Right forelimb (tissue), 1 donor: ENCODE measurements at regions not wholly inside any gene's neighbourhood (a gene's known extent, or its start where the extent isn't known, plus 50 kb on each side); places are given as distances from the start of the nearest gene placed in this dataset.

ENCODE experiments used
- DNase-seq: peaks from one replicate; pipeline ENCODE4 v3.0.0-alpha.2; 2018

- no peak for DNase-seq
Observed at GRCh38 chr3:147008886-147009285, 397.5 kb downstream of the ZIC4 start.

- no peak for DNase-seq
Observed at GRCh38 chr3:147008458-147008857, 397.9 kb downstream of the ZIC4 start.

GRCh38 chr3:147007736-147008245, 398.6 kb downstream of the ZIC4 start:
- no peak for DNase-seq

GRCh38 chr3:147002721-147003120, 397.6 kb upstream of the PLSCR5 start:
- DNase-seq = no peak

GRCh38 chr3:147000274-147000673, 395.1 kb upstream of the PLSCR5 start:
- no peak for DNase-seq

GRCh38 chr3:146991907-146992306, 386.8 kb upstream of the PLSCR5 start:
- DNase-seq = no peak

GRCh38 chr3:146975476-146975875, 370.3 kb upstream of the PLSCR5 start:
- DNase-seq = no peak

- no peak for DNase-seq
Observed at GRCh38 chr3:146975032-146975431, 369.9 kb upstream of the PLSCR5 start.

- no peak for DNase-seq
Observed at GRCh38 chr3:146974001-146974400, 368.9 kb upstream of the PLSCR5 start.

GRCh38 chr3:146972726-146973125, 367.6 kb upstream of the PLSCR5 start:
- no peak for DNase-seq

GRCh38 chr3:146970236-146970635, 365.1 kb upstream of the PLSCR5 start:
- no peak for DNase-seq

GRCh38 chr3:146969356-146969755, 364.2 kb upstream of the PLSCR5 start:
- no peak for DNase-seq

GRCh38 chr3:146968204-146968651, 363.1 kb upstream of the PLSCR5 start:
- DNase-seq = no peak

- DNase-seq = no peak
Observed at GRCh38 chr3:146967783-146968182, 362.6 kb upstream of the PLSCR5 start.

- DNase-seq = no peak
Observed at GRCh38 chr3:146966124-146966523, 361.0 kb upstream of the PLSCR5 start.

- DNase-seq = peak; percentile 61
Observed at GRCh38 chr3:146953511-146953981, 348.4 kb upstream of the PLSCR5 start.

GRCh38 chr3:146948985-146949384, 343.8 kb upstream of the PLSCR5 start:
- DNase-seq = no peak

GRCh38 chr3:146948186-146948585, 343.0 kb upstream of the PLSCR5 start:
- DNase-seq = no peak

GRCh38 chr3:146929696-146930095, 324.6 kb upstream of the PLSCR5 start:
- no peak for DNase-seq

- no peak for DNase-seq
Observed at GRCh38 chr3:146928421-146929059, 323.4 kb upstream of the PLSCR5 start.

GRCh38 chr3:146921693-146922092, 316.5 kb upstream of the PLSCR5 start:
- no peak for DNase-seq

- no peak for DNase-seq
Observed at GRCh38 chr3:146914409-146914808, 309.3 kb upstream of the PLSCR5 start.

- no peak for DNase-seq
Observed at GRCh38 chr3:146912241-146913015, 307.3 kb upstream of the PLSCR5 start.

GRCh38 chr3:146903927-146904326, 298.8 kb upstream of the PLSCR5 start:
- no peak for DNase-seq
